ENCODE measurements at regions not wholly inside any gene's neighbourhood (a gene's known extent, or its start where the extent isn't known, plus 50 kb on each side); places are given as distances from the start of the nearest gene placed in this dataset.

DNA sequence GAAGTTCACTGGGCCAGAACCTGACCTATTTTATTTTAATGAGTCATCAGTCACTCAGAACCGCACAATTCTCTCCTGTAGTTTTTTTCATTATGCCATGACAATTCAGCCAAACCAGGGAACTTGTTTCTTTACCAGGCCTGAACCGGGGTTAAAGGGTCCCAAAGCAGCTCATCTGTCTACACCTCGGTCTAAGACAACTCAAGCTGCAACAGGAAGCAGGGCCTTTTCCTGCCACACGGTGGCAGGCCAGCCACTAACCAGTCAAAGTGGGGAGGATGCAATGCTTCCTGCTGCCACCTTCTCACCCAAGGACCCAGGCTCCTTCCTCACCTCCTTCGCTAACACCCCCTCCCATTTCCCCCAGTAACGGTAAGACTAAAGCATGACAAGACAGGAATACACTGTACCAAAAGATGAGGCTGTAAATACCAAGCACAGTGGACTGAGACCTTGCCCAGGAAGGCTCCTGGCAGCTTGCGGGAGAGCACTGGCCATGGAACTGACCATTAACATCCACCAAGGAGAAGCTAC lies 56.7 kb upstream of the ACKR3 start:
- no peak overlapping the region for H3K4me3 ChIP-seq (ENCODE audit: control insufficient read depth, low read depth, low read length)
- no peak for DNase-seq (ENCODE audit: low read depth)
- TF ChIP-seq, protein P1, sequence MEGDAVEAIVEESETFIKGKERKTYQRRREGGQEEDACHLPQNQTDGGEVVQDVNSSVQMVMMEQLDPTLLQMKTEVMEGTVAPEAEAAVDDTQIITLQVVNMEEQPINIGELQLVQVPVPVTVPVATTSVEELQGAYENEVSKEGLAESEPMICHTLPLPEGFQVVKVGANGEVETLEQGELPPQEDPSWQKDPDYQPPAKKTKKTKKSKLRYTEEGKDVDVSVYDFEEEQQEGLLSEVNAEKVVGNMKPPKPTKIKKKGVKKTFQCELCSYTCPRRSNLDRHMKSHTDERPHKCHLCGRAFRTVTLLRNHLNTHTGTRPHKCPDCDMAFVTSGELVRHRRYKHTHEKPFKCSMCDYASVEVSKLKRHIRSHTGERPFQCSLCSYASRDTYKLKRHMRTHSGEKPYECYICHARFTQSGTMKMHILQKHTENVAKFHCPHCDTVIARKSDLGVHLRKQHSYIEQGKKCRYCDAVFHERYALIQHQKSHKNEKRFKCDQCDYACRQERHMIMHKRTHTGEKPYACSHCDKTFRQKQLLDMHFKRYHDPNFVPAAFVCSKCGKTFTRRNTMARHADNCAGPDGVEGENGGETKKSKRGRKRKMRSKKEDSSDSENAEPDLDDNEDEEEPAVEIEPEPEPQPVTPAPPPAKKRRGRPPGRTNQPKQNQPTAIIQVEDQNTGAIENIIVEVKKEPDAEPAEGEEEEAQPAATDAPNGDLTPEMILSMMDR (IDR thresholded peaks at IDR 0.05; ENCODE audit: control insufficient read depth, insufficient read depth, low read depth, low read length, missing control alignments), result peak; percentile 86

DNA sequence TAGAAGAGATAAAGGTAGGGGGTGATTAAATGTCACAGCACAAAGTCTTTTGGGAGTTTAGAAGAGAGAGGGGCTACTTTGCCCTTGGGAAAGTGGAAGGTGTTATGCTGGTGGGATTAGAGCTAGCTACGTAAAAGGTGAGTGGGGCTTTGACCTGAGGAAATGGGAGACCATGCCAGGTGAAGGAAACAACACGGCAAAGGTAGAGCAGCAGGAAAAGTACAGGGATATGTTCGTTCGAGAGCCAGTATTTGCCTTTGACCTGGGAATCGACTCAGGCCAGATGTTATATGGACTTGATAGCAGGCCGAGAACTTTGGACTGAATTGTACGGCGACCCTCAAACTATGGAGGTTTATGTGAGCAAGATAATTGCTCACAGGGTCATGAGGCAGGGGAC lies 55.7 kb upstream of the ACKR3 start:
- no peak for DNase-seq (ENCODE audit: low read depth)
- no peak overlapping the region for H3K4me3 ChIP-seq (ENCODE audit: control insufficient read depth, low read depth, low read length)
- TF ChIP-seq, protein P1 (IDR thresholded peaks at IDR 0.05; ENCODE audit: control insufficient read depth, insufficient read depth, low read depth, low read length, missing control alignments), result no peak

DNA sequence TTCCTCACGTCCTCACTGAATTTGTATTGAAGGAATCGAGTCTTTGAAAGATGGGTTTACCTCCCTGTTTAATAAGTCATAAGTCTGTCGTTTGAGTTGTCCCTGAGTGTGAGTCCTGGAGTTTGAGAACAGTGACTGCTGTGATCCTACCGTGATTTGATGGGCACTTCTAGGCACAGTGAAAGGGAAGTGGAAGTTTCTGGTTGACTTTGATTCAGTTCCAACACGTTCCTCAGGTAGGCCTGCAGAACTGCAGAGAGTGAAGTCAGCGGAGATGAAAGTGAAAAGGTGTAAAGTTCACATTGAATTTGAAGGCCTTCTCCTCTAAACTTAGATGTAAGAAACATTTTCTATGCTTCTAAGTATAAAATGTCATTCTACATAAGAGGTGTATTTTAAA lies 52.9 kb upstream of the ACKR3 start:
- H3K4me3 ChIP-seq (ENCODE audit: control insufficient read depth, low read depth, low read length), result no peak overlapping the region
- TF ChIP-seq, protein P1 (IDR thresholded peaks at IDR 0.05; ENCODE audit: control insufficient read depth, insufficient read depth, low read depth, low read length, missing control alignments), result no peak

DNA sequence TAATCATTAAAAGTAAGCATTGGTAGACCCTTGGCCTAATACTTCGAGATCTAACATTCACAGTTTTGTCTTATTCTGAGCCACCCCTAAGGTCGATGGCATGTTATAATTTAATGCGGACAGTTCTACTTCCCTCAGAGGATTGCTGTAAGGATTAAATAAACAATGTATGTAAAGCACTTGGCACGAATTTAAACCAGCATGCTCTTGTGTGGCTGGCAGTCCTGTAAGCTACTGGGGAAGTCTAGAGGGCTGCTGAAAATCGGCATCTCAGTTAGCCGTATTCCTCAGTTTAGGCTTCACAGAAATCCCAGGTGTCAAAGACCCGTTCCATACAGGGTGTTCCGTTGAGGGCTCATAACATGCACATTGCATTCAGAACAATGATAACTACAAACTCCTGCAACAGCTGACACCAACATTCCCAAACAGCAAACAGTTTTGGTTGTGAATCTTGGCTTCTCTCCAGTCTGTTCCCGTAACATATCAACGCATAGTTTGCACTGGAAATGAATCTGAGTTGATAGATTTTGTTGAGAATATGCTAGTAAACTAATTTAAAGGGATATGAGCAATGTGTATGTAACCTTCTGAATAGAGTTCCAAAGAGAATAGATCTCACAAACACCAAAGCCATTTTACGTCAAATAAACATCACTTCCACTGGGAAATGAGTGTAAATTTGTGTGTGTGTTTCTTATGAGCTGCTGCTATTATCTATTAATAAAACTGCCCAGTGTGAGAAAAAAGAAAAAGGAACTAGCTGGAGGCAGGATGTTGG lies 52.2 kb upstream of the ACKR3 start:
- TF ChIP-seq, protein P1 (IDR thresholded peaks at IDR 0.05; ENCODE audit: control insufficient read depth, insufficient read depth, low read depth, low read length, missing control alignments), result no peak
- no peak overlapping the region for H3K4me3 ChIP-seq (ENCODE audit: control insufficient read depth, low read depth, low read length)

More for the DNA sequence above, 52.9 kb upstream of the ACKR3 start:
- DNase-seq (ENCODE audit: low read depth), result no peak

More for the DNA sequence above, 52.2 kb upstream of the ACKR3 start:
- no peak for DNase-seq (ENCODE audit: low read depth)

Data from AG09309 (cell line).